Ammon's horn (tissue), 1 donor: ENCODE measurements at regions not wholly inside any gene's neighbourhood (a gene's known extent, or its start where the extent isn't known, plus 50 kb on each side); places are given as distances from the start of the nearest gene placed in this dataset.
"Not testable (repeated sequence)": the region's sequence is repeated elsewhere in the genome, so short reads cannot be mapped to it uniquely, and the experiment has no call there.

Source experiments
- DNase-seq: peaks from one replicate; pipeline ENCODE4 v3.0.0-alpha.2; 2016; ENCODE audit warnings: low spot score

DNA sequence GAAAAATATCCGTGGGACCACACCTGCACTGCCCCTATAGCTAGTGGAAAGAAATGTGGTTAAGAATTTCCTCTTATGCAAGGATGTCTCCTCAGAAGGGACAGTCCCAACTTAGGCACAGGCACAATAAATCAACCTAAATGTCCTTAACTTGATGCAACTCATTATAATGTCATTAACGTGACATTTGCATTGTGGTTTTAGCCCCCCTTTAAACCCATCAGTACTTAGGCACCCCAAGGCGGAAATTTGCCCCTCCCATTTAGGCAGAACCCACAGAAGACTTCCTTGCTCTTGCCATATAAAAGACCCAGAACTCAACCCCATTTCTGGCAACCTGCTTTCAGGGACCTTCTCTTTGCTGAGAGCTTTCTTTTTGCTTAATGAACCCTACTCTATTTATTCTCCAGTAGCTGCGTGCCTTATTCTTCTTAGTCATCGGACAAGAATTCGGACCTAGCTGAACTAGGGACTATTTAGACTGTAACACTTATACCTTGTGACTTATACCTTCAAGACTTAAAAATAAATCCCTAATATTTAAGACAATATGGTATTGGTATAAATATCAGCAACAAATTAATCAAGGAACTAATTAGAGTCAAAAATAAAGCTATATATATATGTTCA is 1281.6 kb upstream of the TMEFF2 start:
- no peak for DNase-seq

DNA sequence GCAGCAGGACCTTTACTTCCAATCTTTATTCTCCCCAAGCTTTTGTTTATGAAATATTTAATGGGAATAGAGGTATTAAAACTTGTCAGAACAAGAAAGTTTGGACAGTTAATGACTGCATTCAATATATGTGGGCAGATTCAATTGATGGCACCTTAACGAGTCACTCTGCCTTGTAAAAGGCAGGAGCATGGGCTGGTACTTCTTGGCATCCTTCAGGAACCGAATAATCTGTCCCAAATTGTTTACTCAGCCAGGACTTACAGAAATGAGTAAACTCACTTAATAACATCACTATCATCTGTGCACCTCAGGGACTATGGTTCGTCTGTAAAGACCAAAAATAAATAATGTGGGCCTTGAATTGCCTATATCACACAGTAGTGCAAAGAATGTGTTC is 1280.3 kb upstream of the TMEFF2 start:
- no peak for DNase-seq

DNA sequence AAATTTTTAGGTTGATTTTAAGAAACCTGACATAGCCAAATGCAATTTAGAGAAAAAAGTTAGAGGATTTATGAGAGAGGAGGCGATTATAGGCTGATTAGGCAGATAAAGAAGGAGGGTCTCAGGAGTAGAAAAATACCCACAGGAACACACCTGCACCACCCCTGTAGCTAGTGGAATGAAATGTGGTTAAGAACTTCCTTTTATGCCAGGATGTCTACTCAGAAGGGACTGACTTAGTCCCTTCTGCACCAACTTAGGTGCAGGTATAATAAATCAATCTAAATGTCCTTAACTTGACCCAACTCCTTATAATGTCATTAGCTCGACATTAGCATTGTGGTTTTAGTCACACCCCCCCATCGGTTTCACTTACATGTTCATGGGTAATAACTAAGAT is 1274.5 kb upstream of the TMEFF2 start:
- no peak for DNase-seq

DNA sequence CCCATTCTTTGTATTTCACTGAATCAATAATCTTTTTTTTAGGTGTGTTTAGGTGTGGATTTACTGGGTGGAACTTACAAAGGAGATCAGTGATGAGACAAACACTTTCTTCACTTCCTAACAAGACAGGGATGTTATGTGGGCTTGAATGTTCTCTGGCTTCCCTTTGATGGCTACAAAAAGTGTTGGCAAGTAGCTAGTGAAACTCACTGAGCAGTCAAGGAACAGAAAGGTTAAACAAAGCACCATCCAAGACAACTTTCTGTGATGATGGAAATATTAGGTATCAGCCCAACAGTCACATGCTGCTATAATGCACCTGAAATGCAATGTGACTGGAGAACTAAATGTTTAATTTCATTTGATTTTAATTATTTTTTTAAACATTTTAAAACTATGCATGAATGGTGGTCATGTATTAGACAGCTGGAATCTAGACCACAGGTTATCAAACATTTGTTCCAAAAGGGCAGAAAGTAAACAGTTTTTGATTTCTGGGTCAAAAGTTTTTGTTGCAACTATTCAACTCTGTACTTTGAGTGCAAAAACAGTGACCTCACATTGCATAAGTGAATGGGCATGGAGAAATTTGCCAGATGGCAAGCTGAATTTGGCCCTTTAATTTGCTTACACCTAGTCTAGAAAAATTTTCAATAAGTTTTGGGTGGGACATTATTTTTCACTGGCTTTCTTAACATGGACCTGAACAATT is 1272.7 kb upstream of the TMEFF2 start:
- no peak for DNase-seq

DNA sequence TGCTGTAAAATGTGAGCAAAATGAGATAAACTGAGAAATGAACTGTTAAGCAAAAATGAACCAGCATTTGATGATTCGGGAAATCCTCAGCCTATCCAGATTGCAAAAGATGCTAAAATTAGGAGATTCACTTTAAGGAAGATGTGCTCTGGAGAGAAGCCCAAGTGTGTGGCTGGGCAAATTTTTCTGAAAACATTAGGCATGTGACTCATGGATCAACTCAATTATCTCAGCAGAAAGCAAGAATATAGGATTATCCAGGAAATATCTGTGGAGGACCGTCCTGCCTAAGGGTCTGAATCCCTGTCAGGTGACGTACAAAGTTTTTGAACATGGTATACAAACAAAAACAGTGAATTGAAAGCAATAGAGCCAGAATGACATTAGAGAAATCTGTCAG is 1268.3 kb upstream of the TMEFF2 start:
- no peak for DNase-seq

DNA sequence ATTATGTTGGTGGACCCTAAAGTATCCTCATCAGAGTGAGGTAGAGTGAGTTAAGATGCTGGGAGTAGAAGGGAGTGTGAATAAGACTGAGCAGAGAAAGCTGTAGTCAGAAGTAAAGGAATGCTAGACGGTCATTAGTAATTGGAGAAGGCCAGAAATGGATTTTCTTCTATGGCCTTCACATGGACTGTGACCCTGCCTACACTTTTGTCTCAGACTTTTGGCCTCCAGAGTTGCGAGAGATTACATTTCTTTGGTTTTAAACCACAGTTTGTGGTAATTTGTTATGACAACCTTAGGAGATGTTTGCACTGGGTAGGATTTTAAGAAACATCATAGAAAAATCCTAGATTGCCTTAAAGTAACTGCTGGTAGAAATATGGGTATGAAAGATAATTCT is 1267.7 kb upstream of the TMEFF2 start:
- DNase-seq, result no peak

DNA sequence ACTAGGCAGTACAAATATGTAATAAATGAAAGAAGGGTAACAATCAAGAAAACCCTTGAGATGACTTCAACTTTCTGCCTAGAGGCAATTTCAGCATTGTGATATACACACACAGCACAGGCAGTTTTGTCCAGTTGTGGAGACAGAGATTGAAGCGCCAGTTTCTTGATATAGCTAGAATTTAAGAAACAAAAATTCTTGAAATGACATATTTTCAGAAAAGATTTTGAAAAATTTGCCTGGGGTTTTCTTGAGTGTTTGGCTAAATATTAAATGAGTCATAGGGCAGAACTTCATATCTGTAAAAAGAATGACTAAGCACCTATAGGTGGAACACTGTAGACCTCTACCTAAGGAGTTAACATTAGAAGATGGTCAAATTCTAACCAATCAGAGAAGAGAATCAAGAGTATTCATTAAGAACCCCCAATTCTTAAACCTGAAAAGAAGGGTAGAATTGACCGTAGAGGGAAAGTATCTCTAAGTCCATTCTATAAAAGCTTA is 1266.8 kb upstream of the TMEFF2 start:
- DNase-seq, result no peak

DNA sequence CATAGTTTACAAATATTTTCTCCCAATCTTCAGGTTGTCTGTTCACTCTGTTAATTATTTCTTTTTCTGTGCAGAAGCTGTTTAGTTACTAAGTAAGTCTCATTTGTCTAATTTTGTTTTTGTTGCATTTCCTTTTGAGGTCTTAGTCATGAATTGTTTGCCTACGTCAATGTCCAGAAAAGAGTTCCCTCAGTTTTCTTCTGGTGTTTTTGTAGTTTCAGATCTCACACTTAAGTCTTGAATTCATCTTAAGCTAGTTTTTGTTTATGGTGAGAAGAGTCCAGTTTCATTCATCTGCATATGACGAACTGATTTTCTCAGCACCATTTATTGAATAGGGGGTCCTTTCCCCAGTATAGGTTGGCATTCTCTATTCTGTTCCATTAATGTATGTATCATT is 1252.2 kb upstream of the TMEFF2 start:
- DNase-seq, result no peak

DNA sequence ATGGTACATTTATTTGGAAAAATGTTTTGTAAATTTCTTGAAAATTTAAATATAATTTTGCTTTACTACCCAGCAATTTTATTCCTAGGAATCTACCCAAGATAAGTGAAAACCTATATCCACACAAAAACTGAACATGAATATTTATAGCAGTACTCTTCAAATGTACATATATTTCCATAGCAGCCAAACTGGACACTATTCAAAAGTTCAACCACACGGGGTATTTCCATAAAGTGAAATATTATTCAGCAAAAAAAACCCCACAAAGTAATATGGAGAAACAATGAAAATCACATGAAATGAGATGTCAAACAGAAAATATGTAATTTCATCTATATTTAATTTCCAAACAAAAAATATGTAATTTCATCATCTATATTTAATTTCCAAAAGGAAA is 1247.6 kb upstream of the TMEFF2 start:
- no peak for DNase-seq

DNA sequence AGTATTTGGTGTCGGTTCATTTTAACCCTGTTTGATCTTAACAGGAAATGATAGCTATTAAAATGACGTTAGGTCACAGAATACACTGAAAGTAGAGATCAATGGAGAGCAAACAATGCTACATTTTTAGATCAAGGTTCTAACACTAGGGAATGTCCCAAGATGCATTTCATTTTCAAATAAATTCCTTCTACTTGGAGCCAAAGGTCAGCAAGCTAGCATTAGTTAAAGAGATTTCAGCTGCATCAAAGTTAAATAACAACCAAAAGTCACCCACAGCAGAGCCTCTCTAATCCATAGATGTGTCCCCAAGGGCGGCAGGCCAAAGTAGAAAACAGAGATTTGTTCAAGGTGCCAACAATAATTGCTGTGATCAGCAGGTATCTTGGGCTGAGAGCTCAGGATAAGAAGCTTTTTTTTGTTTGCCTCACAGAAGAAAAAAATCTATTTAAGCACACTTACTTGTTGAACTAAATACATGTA is 1233.6 kb upstream of the TMEFF2 start:
- DNase-seq, result no peak

DNA sequence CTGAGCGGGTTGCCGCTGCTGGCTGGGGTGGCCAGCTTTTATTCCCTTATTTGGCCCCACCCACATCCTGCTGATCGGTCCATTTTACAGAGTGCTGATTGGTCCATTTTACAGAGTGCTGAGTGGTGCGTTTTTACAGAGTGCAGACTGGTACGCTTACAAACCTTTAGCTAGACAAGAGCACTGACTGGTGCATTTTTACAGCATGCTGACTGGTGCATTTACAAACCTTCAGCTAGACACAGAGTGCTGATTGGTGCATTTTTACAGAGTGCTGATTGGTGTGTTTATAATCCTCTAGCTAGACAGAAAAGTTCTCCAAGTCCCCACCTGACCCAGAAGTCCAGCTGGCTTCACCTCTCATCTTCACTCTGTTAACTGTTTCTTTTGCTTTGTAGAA is 1217.6 kb upstream of the TMEFF2 start:
- not testable (repeated sequence) for DNase-seq

DNA sequence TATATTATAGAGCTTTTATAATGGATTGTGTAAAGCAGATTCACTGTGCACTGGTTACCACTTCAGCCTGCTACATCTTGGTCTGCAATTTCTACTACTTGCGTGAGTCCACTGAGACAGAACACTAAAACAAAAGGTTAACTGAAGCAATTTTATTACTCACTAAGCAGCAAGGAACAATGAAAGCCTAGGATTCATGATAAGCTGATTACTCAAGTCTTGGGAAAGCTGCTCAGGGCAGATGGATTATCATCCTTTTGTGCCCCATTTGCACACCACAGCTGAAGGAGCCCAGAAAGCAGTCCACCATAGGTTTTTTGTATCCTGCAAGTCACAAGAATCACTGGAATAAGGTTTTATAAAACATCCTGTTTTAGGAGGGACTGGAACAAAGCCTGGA is 1215.2 kb upstream of the TMEFF2 start:
- DNase-seq, result no peak

DNA sequence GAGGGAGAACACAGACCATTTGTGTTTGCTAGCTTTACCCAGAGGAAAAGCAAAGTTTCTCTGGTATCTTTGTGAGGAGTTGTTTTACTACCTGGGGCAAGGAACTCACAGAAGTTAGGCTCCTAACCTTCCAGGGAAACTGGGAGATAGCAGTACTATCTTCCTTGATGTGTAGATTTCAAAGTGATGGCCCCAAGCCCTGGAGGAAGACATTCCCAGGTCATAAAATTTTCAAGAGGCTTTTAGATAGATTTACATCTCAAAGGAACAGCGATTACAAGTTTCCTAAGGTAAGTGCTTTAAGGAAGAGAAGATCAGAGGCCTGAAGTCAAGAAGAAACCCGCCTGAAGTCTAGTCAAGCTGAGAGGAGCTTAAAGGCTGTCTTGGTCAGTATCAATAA is 1187.8 kb upstream of the TMEFF2 start:
- no peak for DNase-seq

DNA sequence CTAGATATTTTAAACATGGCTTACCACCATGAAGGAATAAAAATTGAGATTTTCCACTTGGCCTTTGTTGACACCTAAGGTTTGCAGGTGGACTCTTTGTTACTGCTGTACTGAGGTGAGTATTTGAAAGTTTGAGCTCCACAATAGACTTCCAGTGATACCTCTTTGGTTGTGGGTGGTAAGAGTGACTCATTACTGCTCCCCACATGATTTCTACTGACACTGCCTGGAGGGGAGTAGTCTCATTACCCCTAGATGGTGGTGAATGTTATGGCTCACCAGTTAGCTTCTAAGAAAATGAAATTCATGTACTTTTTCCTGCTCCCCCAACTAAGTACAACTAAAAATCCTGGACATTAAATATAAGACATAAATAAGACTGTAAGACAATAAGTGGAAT is 1183.1 kb upstream of the TMEFF2 start:
- DNase-seq, result no peak

DNA sequence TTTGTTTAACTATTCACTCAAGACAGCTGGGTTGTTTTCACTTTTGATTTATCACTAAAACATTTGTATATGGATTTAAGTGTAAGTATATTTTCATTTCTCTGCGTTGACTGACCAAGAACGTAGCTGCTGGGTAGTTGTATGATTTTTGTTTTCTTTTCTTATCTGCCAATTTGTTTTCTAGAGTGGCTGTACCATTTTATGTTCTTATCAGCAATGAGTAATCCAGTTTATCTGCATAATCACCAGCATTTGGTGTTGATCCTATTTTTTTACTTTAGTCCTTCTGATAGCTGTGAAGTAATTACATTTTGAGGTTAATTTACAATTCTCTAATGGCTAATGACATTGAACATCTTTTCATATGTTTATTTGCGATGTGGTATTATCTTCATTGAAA is 1178.4 kb upstream of the TMEFF2 start:
- no peak for DNase-seq

DNA sequence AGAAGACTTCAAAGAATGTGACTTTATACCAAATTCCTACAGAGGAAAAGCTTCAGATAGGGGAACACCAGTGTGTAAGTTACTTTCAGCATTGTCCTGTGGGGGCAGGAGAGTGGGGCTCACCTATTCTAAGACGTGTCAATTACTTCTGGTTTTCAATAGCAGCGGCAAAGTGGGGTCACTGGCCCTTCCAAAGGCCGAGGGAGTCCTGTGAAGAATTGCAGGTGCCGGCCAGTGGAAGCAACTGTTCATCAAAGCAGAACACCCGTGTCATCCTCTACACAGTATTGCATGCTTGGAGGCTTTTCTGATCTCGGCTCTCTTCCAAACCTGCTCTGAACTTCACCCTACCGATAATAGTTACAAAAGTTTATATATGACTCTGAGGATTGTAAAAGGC is 1176.5 kb upstream of the TMEFF2 start:
- DNase-seq, result no peak

DNA sequence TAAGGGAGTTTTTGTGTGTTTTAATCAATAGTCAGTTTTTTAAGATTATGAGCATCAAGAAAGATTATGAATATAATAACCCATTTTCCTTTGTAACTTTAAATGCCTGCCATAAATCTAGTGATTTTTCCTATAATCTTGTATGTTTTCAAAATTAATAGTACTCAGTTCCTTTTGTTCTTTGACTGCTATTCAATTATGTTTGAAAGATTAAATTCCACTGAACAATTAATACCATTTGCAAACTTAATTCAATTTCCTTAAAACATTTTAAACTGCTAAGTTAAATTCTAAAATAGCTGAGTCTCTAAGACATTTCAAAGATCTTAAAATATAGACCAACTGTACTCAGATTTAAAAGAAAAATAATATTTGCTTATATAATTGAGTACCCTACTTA is 1173.9 kb upstream of the TMEFF2 start:
- no peak for DNase-seq

DNA sequence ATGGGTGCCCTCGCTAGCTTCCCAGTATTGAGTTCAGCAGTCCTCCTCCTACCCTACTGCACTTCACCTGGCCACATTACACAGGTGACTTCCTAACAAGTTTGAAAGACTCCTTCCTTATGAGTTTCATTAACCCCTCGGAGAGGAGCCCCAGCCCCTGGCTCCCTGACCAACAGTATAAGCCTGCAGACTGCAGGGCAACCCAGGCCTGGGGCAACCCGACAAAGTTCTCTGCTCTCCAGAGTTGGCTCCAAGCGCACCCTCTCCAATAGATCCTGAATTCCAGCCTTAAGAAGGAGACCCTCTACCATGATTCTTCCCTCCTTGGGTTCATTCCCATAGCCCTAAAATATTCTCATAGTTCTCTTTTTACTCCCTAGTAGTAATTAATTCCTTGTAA is 1162.8 kb upstream of the TMEFF2 start:
- no peak for DNase-seq

DNA sequence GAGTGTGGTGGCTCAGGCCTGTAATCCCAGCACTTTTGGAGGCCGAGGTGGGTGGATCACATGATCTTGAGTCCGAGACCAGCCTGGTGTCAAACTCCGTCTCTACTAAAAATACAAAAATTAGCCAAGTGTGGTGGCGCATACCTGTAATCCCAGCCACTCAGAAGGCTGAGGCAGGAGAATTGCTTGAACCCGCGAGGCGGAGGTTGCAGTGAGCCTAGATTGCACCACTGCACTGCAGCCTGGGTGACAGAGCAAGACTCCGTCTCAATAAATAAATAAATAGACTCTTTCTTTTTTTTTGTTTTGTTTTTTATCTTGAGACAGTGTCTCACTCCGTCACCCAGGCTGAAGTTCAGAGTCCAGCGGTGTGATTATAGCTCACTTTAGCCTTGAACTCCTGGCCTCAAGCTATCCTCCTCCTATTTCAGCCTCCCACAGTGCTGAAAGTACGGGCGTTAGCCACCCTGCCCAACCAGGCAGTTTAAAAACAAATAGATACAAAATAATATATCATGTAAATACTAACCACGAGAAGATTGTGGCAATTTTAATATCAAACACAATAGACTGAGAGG is 1158.0 kb upstream of the TMEFF2 start:
- not testable (repeated sequence) for DNase-seq

DNA sequence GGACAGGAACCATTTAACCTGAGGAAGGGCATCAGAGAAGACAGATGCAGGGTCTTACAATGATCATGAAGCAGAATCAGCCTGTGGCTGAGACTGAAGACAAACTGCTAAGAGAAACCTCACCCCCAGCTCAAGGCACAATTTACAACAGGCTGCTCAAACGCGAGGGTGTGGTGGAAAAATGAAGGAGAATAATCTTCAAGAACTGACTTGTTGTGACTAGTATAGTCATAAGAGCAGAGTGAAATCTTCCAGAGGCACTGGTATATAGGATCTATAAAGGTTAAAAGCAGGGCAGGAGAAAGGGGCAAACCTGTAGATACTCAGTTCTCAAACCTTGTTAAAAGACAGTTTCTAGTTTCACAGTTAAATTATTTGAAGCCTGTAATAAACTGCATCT is 1155.8 kb upstream of the TMEFF2 start:
- no peak for DNase-seq

DNA sequence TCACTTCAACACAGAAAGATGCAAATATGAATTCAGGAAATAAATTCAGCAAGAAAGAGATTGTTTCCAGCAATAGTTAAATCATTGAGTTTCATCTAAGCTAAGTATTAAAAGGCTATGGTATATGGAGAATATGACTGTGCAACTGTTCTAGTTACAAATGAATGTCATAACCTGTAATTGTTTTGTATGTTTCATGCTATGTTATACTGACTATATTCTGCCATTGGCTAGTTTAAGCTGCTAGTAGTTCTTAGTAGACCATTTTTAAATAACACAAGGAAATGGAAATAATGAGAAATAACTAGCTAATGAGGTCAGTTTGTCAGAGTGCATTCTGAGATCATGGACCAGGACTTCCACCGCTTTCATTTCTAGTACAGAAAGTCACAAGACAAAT is 1154.9 kb upstream of the TMEFF2 start:
- no peak for DNase-seq

DNA sequence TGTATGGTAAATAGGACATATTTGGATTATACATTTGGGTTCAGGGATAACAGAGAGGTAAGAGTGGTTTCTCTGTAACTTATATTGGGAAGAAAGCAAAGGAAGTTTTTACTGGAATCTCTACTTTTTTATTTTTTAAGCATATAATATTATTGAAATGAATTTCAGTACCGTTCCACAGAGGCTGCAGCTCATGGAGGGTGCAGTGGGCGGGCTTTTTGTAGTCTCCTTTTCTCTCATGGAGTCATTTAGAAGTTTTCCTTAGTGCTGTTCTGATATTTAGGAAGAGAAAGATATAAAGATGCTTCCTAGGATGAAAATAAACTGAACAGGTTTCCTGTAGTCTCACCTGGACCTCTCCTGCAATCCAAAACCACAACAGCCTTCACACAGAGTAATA is 1153.3 kb upstream of the TMEFF2 start:
- no peak for DNase-seq

DNA sequence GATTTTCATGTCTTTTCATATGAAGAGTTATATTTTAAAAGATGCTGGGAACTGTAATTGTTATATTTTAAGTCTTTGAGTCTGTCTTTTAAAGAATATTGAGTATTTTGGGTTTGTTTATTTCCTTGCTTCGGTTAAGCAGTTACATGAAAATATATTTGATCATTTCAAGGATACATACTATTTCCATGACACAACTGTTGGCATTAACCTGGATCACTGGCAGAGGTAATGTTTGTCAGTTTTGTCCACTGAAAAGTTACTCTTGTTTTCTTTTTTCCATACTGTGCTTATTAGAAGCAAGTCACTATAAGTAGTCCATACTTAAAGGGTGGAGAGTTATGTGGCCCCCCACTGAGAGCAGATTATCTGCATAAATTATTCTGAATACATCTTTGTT is 1142.0 kb upstream of the TMEFF2 start:
- no peak for DNase-seq

DNA sequence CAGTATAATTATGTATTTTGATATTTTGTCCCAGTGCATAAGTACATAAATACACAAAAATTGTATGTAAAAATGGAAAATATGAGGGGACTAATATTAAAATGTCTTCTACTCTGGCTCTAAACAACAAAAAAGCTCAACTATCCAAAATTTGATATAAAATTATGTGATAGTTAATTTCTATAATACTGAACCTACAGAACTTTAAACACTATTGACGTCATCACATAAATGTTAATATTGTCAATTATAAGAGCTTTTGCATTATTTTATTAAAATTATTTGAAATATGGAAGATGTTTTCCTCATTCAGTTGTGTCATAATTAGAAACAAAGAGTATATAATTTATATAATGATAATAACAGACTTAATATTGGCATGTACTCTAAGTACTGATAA is 1139.7 kb upstream of the TMEFF2 start:
- no peak for DNase-seq
